ENCODE measurements at regions not wholly inside any gene's neighbourhood (a gene's known extent, or its start where the extent isn't known, plus 50 kb on each side); places are given as distances from the start of the nearest gene placed in this dataset.
A peak's percentile ranks its signal among the peaks of the same experiment; 100 is the strongest.

GRCh38 chr13:37407156-37407555 lies 191.4 kb downstream of the POSTN start:
- peak; percentile 57 for DNase-seq (ENCODE audit: low read depth)

- peak; percentile 43 for DNase-seq (ENCODE audit: low read depth)
These were observed 192.5 kb downstream of the POSTN start for GRCh38 chr13:37406031-37406430.

GRCh38 chr13:37403776-37404527 lies 194.6 kb downstream of the POSTN start:
- DNase-seq (ENCODE audit: low read depth) = peak; percentile 51

- DNase-seq (ENCODE audit: low read depth) = no peak
These were observed 196.8 kb downstream of the POSTN start for GRCh38 chr13:37401721-37402120.

GRCh38 chr13:37397535-37397934 lies 201.0 kb downstream of the POSTN start:
- no peak for DNase-seq (ENCODE audit: low read depth)

- DNase-seq (ENCODE audit: low read depth) = no peak
These were observed 203.0 kb downstream of the POSTN start for GRCh38 chr13:37395544-37395943.

GRCh38 chr13:37392389-37392788 lies 206.2 kb downstream of the POSTN start:
- DNase-seq (ENCODE audit: low read depth) = no peak

GRCh38 chr13:37390735-37391134 lies 207.8 kb downstream of the POSTN start:
- DNase-seq (ENCODE audit: low read depth) = no peak

- DNase-seq (ENCODE audit: low read depth) = peak; percentile 11
These were observed 212.5 kb downstream of the POSTN start for GRCh38 chr13:37385956-37386670.

GRCh38 chr13:37385248-37385647 lies 213.3 kb downstream of the POSTN start:
- no peak for DNase-seq (ENCODE audit: low read depth)

- no peak for DNase-seq (ENCODE audit: low read depth)
These were observed 214.7 kb downstream of the POSTN start for GRCh38 chr13:37383856-37384370.

- no peak for DNase-seq (ENCODE audit: low read depth)
These were observed 215.5 kb downstream of the POSTN start for GRCh38 chr13:37383046-37383445.

GRCh38 chr13:37382146-37382545 lies 216.4 kb downstream of the POSTN start:
- no peak for DNase-seq (ENCODE audit: low read depth)

- DNase-seq (ENCODE audit: low read depth) = no peak
These were observed 217.1 kb downstream of the POSTN start for GRCh38 chr13:37381502-37381901.

GRCh38 chr13:37379841-37380240 lies 218.7 kb downstream of the POSTN start:
- no peak for DNase-seq (ENCODE audit: low read depth)

- no peak for DNase-seq (ENCODE audit: low read depth)
These were observed 222.8 kb downstream of the POSTN start for GRCh38 chr13:37375724-37376123.

GRCh38 chr13:37375071-37375470 lies 223.5 kb downstream of the POSTN start:
- no peak for DNase-seq (ENCODE audit: low read depth)

GRCh38 chr13:37369616-37370015 lies 229.0 kb downstream of the POSTN start:
- peak; percentile 42 for DNase-seq (ENCODE audit: low read depth)

GRCh38 chr13:37368501-37368900 lies 230.1 kb downstream of the POSTN start:
- DNase-seq (ENCODE audit: low read depth) = no peak

GRCh38 chr13:37366044-37366770 lies 232.4 kb downstream of the POSTN start:
- no peak for DNase-seq (ENCODE audit: low read depth)

- no peak for DNase-seq (ENCODE audit: low read depth)
These were observed 233.1 kb downstream of the POSTN start for GRCh38 chr13:37365496-37365895.

- DNase-seq (ENCODE audit: low read depth) = no peak
These were observed 233.6 kb downstream of the POSTN start for GRCh38 chr13:37364956-37365355.

- DNase-seq (ENCODE audit: low read depth) = no peak
These were observed 234.6 kb downstream of the POSTN start for GRCh38 chr13:37364007-37364406.
